Activated CD4-positive, alpha-beta T cell treated with anti-CD3 and anti-CD28 coated beads, Interleukin-2, Interleukin-4, amounts not matched to agents 100 ng/mL and 50 ng/mL, durations not matched to agents 16 hours and 8 hours (primary cell): ENCODE measurements at regions not wholly inside any gene's neighbourhood (a gene's known extent, or its start where the extent isn't known, plus 50 kb on each side); places are given as distances from the start of the nearest gene placed in this dataset.

Experiments
- DNase-seq: peaks from one replicate; pipeline ENCODE4 v3.0.0-alpha.2; 2020; ENCODE audit warnings: low spot score

GRCh38 chr5:174837919-174838902, 113.8 kb downstream of the MSX2 start:
- DNase-seq = no peak

- no peak for DNase-seq
Measured at GRCh38 chr5:174834081-174834480, 109.7 kb downstream of the MSX2 start.

- DNase-seq = no peak
Measured at GRCh38 chr5:174832811-174833210, 108.4 kb downstream of the MSX2 start.

- no peak for DNase-seq
Measured at GRCh38 chr5:174832025-174832424, 107.6 kb downstream of the MSX2 start.

- DNase-seq = no peak
Measured at GRCh38 chr5:174831031-174831660, 106.8 kb downstream of the MSX2 start.

GRCh38 chr5:174829511-174829864, 105.1 kb downstream of the MSX2 start:
- no peak for DNase-seq

- no peak for DNase-seq
Measured at GRCh38 chr5:174828804-174829510, 104.6 kb downstream of the MSX2 start.

- DNase-seq = no peak
Measured at GRCh38 chr5:174827558-174827957, 103.2 kb downstream of the MSX2 start.

- no peak for DNase-seq
Measured at GRCh38 chr5:174825587-174825986, 101.2 kb downstream of the MSX2 start.

- no peak for DNase-seq
Measured at GRCh38 chr5:174818430-174818829, 94.0 kb downstream of the MSX2 start.

GRCh38 chr5:174817610-174818009, 93.2 kb downstream of the MSX2 start:
- DNase-seq = no peak

GRCh38 chr5:174816858-174817257, 92.5 kb downstream of the MSX2 start:
- no peak for DNase-seq

GRCh38 chr5:174811438-174811837, 87.1 kb downstream of the MSX2 start:
- no peak for DNase-seq

GRCh38 chr5:174810796-174811195, 86.4 kb downstream of the MSX2 start:
- no peak for DNase-seq

GRCh38 chr5:174807471-174807870, 83.1 kb downstream of the MSX2 start:
- no peak for DNase-seq

GRCh38 chr5:174806729-174807128, 82.3 kb downstream of the MSX2 start:
- DNase-seq = no peak

- DNase-seq = no peak
Measured at GRCh38 chr5:174801798-174802197, 77.4 kb downstream of the MSX2 start.

GRCh38 chr5:174800435-174800834, 76.1 kb downstream of the MSX2 start:
- DNase-seq = no peak

GRCh38 chr5:174799121-174799520, 74.7 kb downstream of the MSX2 start:
- DNase-seq = no peak

- no peak for DNase-seq
Measured at GRCh38 chr5:174798551-174798951, 74.2 kb downstream of the MSX2 start.

GRCh38 chr5:174796711-174797192, 72.4 kb downstream of the MSX2 start:
- no peak for DNase-seq

GRCh38 chr5:174794931-174795672, 70.7 kb downstream of the MSX2 start:
- DNase-seq = no peak
